DND-41 (cell line): ENCODE measurements at regions not wholly inside any gene's neighbourhood (a gene's known extent, or its start where the extent isn't known, plus 50 kb on each side); places are given as distances from the start of the nearest gene placed in this dataset.

Source experiments
- CTCF ChIP-seq: IDR thresholded peaks from 2 replicates; pipeline ENCODE4 v1.5.1; 2012; ENCODE audit warnings: borderline replicate concordance, low read length, moderate library complexity, mild to moderate bottlenecking; ENCODE audit not compliant: poor library complexity, severe bottlenecking; ENCODE audit errors: extremely low read depth
- EZH2 ChIP-seq: IDR thresholded peaks from 3 replicates; pipeline ENCODE4 v1.6.1; 2012; ENCODE audit warnings: borderline replicate concordance, low read depth, mild to moderate bottlenecking, moderate library complexity, low read length, inconsistent platforms; ENCODE audit not compliant: severe bottlenecking

- TF ChIP-seq CTCF (no peak), EZH2 (no peak)
These were observed 778.1 kb upstream of the SLIT2 start for GRCh38 chr4:19473569-19473968.
